ENCODE measurements at regions not wholly inside any gene's neighbourhood (a gene's known extent, or its start where the extent isn't known, plus 50 kb on each side); places are given as distances from the start of the nearest gene placed in this dataset.

DNA sequence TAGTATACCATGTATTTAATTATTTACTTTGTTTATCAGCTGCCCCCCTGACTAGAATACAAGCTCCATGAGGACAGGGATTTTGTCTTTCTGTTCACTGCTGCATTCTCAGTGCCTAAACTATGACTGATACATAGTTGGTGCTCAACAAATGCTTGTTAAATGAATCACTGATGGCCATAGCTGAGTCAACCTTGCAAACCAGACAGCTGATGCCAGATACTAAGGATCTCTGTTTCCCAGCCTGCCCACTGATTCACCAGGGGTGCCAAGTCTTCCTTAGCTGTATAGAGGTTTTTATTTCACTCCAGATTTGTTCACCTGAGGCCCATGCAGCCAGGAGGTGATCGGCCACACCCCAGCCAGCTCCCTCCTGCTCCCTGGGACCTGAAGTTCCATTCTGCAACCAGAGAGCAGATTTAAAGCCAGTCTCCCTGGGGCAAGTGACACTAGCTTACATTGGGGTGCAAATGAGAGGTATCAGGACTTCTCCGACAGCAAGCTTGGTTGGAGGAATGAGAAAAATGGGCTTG, 92.2 kb downstream of the C1QL2 start:
- no peak for DNase-seq (ENCODE audit: low spot score)
- in situ Hi-C loops (cut with MboI; ENCODE audit: low pct_unique_long_range_greater_than_20kb, low sequenced_read_pairs, unreplicated experiment) = no loop called here
- TF ChIP-seq, protein P1, sequence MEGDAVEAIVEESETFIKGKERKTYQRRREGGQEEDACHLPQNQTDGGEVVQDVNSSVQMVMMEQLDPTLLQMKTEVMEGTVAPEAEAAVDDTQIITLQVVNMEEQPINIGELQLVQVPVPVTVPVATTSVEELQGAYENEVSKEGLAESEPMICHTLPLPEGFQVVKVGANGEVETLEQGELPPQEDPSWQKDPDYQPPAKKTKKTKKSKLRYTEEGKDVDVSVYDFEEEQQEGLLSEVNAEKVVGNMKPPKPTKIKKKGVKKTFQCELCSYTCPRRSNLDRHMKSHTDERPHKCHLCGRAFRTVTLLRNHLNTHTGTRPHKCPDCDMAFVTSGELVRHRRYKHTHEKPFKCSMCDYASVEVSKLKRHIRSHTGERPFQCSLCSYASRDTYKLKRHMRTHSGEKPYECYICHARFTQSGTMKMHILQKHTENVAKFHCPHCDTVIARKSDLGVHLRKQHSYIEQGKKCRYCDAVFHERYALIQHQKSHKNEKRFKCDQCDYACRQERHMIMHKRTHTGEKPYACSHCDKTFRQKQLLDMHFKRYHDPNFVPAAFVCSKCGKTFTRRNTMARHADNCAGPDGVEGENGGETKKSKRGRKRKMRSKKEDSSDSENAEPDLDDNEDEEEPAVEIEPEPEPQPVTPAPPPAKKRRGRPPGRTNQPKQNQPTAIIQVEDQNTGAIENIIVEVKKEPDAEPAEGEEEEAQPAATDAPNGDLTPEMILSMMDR (IDR thresholded peaks at IDR 0.05; ENCODE audit: extremely low read depth, insufficient read depth, missing control alignments) = no peak

DNA sequence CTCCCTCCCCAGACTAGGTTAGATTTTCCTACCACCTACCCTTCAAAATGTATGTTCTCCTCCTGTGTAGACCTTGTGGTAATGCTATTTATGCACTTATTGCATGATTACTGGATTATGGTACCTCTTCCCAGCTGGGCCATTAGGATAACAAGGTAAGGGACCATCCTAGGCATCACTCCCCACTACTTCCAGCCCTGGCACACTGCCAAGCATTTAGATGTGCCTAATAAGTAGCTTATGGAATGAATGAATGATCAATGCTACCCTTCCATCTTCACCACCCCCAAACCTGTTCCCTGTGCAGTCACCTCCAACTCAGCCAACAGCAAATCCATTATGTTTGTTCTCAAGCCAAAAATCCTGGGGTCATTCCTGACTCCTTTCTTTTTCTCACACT, 93.4 kb downstream of the C1QL2 start:
- TF ChIP-seq, protein P1 (IDR thresholded peaks at IDR 0.05; ENCODE audit: extremely low read depth, insufficient read depth, missing control alignments) = no peak
- no peak for DNase-seq (ENCODE audit: low spot score)
- in situ Hi-C loops (cut with MboI; ENCODE audit: low pct_unique_long_range_greater_than_20kb, low sequenced_read_pairs, unreplicated experiment) = no loop called here

DNA sequence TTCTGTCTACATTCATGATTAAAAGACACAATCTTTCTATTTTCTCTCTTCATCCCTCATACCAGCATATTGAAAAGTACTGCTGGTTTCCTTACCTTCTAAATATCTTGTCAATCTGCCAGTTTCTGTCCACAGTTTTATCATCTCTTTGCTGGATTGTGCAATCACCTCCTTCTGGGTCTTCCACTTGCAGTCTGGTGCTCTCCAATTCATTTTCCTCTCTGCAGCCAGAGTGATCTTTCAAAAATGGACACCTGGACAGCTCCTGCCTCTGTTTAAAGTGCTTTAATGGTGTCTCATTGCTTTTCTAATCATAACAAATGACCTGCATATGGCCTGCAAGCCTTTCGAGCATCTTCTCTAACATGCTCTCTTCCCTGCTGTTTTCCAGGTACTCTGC, 94.0 kb downstream of the C1QL2 start:
- TF ChIP-seq, protein P1 (IDR thresholded peaks at IDR 0.05; ENCODE audit: extremely low read depth, insufficient read depth, missing control alignments) = no peak
- in situ Hi-C loops (cut with MboI; ENCODE audit: low pct_unique_long_range_greater_than_20kb, low sequenced_read_pairs, unreplicated experiment) = no loop called here

DNA sequence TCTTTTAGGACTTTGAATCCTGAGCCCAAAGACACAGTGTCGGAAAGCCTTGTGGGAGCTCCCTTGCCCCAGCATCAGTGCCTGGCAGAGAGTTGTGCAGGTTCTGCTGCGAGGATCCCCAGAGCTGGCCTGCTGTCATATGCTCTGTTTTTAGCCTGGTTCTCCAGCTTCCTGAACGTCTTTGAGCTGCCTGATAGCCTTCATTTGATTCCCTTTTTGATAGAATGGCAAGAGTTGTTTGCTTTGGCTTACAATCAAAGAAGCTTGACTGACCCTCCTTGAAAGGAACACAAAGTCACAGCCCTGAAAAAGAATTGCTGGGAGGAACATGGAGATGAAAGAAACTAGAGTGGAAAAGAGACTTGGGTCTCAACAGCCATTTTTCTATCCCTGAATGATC, 95.4 kb downstream of the C1QL2 start:
- in situ Hi-C loops (cut with MboI; ENCODE audit: low pct_unique_long_range_greater_than_20kb, low sequenced_read_pairs, unreplicated experiment) = no loop called here
- TF ChIP-seq, protein P1 (IDR thresholded peaks at IDR 0.05; ENCODE audit: extremely low read depth, insufficient read depth, missing control alignments) = no peak
- DNase-seq (ENCODE audit: low spot score) = no peak

More for the DNA sequence above, 94.0 kb downstream of the C1QL2 start:
- no peak for DNase-seq (ENCODE audit: low spot score)

DNA sequence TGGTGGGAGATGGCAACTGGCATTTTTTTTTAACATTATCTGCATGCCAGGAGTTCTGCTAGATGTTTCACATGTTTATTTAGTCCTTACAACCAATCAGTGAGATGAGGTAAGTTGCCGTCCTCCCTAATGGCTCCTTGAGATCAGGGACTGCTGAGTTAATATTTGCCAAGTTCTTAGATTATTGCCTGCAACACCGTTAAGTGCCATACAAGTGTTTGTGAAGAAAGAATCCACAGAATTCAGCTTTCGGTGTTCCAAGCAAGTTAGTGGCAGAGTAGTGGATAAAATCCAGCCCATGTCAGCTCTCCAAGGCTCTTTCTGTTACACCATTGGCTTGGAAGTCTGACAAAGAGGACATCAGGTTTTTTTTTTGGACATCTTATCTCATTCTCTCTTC, 95.9 kb downstream of the C1QL2 start:
- DNase-seq (ENCODE audit: low spot score) = no peak
- in situ Hi-C loops (cut with MboI; ENCODE audit: low pct_unique_long_range_greater_than_20kb, low sequenced_read_pairs, unreplicated experiment) = no loop called here
- TF ChIP-seq, protein P1 (IDR thresholded peaks at IDR 0.05; ENCODE audit: extremely low read depth, insufficient read depth, missing control alignments) = no peak

DNA sequence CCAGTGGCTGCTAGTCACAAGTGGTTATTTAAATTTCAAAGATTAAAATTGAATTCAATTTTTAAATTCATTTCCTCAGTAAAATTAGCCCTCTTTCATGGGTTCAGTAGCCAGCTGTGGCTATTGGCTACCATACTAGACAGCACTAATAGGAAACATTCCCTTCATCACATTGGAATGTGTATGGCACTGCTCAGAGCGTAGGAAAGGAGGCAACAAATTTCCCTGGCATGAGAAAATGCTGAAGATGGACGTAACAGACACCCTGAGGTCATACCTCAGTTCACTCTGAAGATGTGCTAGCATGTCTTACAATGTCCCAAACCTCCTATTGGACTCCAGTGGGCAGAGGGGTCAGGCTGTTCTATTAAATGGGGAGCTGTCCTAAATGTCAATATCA, 96.4 kb downstream of the C1QL2 start:
- TF ChIP-seq, protein P1 (IDR thresholded peaks at IDR 0.05; ENCODE audit: extremely low read depth, insufficient read depth, missing control alignments) = no peak
- in situ Hi-C loops (cut with MboI; ENCODE audit: low pct_unique_long_range_greater_than_20kb, low sequenced_read_pairs, unreplicated experiment) = no loop called here
- DNase-seq (ENCODE audit: low spot score) = no peak

DNA sequence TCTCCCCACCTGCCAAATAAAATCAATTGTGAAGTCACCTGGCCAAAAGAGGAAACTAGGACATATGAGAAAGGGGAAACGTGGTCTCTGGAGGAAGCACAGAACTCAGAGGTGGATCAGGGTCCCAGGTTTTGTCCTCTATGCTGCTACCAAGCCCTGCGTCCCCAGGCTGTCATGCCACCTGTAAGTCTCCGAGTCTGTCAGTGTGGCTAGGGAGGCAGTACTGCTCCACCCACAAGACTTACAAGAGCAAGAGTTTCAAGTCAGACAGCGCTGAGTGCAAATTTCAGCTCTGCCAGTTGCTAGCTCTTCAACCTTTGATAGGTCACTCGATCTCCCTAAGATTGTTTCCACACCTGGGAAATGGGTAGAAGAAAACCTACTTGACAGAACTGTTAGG, 98.6 kb downstream of the C1QL2 start:
- in situ Hi-C loops (cut with MboI; ENCODE audit: low pct_unique_long_range_greater_than_20kb, low sequenced_read_pairs, unreplicated experiment) = no loop called here
- no peak for DNase-seq (ENCODE audit: low spot score)
- TF ChIP-seq, protein P1 (IDR thresholded peaks at IDR 0.05; ENCODE audit: extremely low read depth, insufficient read depth, missing control alignments) = no peak
